ENCODE measurements at regions not wholly inside any gene's neighbourhood (a gene's known extent, or its start where the extent isn't known, plus 50 kb on each side); places are given as distances from the start of the nearest gene placed in this dataset.

- Histone ChIP-seq H3K4me3 (no peak overlapping the region), H3K27me3 (ENCODE audit: insufficient read depth, low read depth) (peaks cover 97% of the 10 kb centered on the region), H3K9me3 (ENCODE audit: insufficient read depth, low read depth) (no peaks in the 10 kb centered on the region), H3F3A (ENCODE audit: insufficient read depth, low read depth) (no peaks in the 10 kb centered on the region), H4K20me1 (ENCODE audit: insufficient read depth) (no peaks in the 10 kb centered on the region), H3K36me3 (ENCODE audit: low read depth) (no peaks in the 10 kb centered on the region), H2AFZ (no peak overlapping the region), H3K79me2 (ENCODE audit: low read depth) (no peaks in the 10 kb centered on the region), H3K27ac (no peak overlapping the region), H3K4me1 (replicated peaks; ENCODE audit: insufficient read depth) (no peaks in the 10 kb centered on the region), H3K4me2 (no peak overlapping the region), H3K9me2 (ENCODE audit: insufficient read depth) (no peaks in the 10 kb centered on the region)
- BruUV-seq (replicated peaks) = no TSS peak
- intact Hi-C loops (cut with micrococcal nuclease; ENCODE audit: unreplicated experiment) = no loop called here
- no peak for DNase-seq
- ChIA-PET POLR2A (ENCODE audit: unreplicated experiment) (no interaction called here), CTCF (no interaction called here)
- TF ChIP-seq CTCF (conservative IDR thresholded peaks at IDR 0.05) (no peak), EZH2 (IDR thresholded peaks at IDR 0.05; ENCODE audit: low read depth) (no peak)
Measured at GRCh38 chr6:167474725-167475124, 149.8 kb downstream of the TTLL2 start.

GRCh38 chr6:167475947-167476346, 151.1 kb downstream of the TTLL2 start:
- H3K4me3 ChIP-seq = no peak overlapping the region
- ChIA-PET CTCF (no interaction called here), POLR2A (ENCODE audit: unreplicated experiment) (no interaction called here)
- no peaks in the 10 kb centered on the region for H3K36me3 ChIP-seq (ENCODE audit: low read depth)
- TF ChIP-seq EZH2 (IDR thresholded peaks at IDR 0.05; ENCODE audit: low read depth) = no peak
- no peak for TF ChIP-seq CTCF (conservative IDR thresholded peaks at IDR 0.05)
- no peaks in the 10 kb centered on the region for H3K4me1 ChIP-seq (replicated peaks; ENCODE audit: insufficient read depth)
- intact Hi-C loops (cut with micrococcal nuclease; ENCODE audit: unreplicated experiment) = no loop called here
- H3K27ac ChIP-seq = no peak overlapping the region
- H3K9me3 ChIP-seq (ENCODE audit: insufficient read depth, low read depth) = no peaks in the 10 kb centered on the region
- H3K4me2 ChIP-seq = no peak overlapping the region
- H4K20me1 ChIP-seq (ENCODE audit: insufficient read depth) = no peaks in the 10 kb centered on the region
- DNase-seq = no peak
- no peaks in the 10 kb centered on the region for H3K79me2 ChIP-seq (ENCODE audit: low read depth)
- no peaks in the 10 kb centered on the region for H3F3A ChIP-seq (ENCODE audit: insufficient read depth, low read depth)
- H3K9me2 ChIP-seq (ENCODE audit: insufficient read depth) = no peaks in the 10 kb centered on the region
- peaks cover 95% of the 10 kb centered on the region for H3K27me3 ChIP-seq (ENCODE audit: insufficient read depth, low read depth)
- no peak overlapping the region for H2AFZ ChIP-seq
- no TSS peak for BruUV-seq (replicated peaks)

- POLR2A ChIA-PET (ENCODE audit: unreplicated experiment) = no interaction called here
- H3K9me3 ChIP-seq (ENCODE audit: insufficient read depth, low read depth) = no peaks in the 10 kb centered on the region
- no peaks in the 10 kb centered on the region for H3K4me1 ChIP-seq (replicated peaks; ENCODE audit: insufficient read depth)
- no peaks in the 10 kb centered on the region for H3F3A ChIP-seq (ENCODE audit: insufficient read depth, low read depth)
- no peaks in the 10 kb centered on the region for H3K36me3 ChIP-seq (ENCODE audit: low read depth)
- no peak overlapping the region for H2AFZ ChIP-seq
- H3K4me2 ChIP-seq = no peak overlapping the region
- H4K20me1 ChIP-seq (ENCODE audit: insufficient read depth) = no peaks in the 10 kb centered on the region
- CTCF ChIA-PET = no interaction called here
- H3K4me3 ChIP-seq = no peak overlapping the region
- no peak overlapping the region for H3K27ac ChIP-seq
- no peaks in the 10 kb centered on the region for H3K9me2 ChIP-seq (ENCODE audit: insufficient read depth)
- H3K27me3 ChIP-seq (ENCODE audit: insufficient read depth, low read depth) = peaks cover 88% of the 10 kb centered on the region
- no peaks in the 10 kb centered on the region for H3K79me2 ChIP-seq (ENCODE audit: low read depth)
- TF ChIP-seq EZH2 (IDR thresholded peaks at IDR 0.05; ENCODE audit: low read depth) (no peak), CTCF (conservative IDR thresholded peaks at IDR 0.05) (no peak)
- no peak for DNase-seq
- intact Hi-C loops (cut with micrococcal nuclease; ENCODE audit: unreplicated experiment) = no loop called here
- BruUV-seq (replicated peaks) = no TSS peak
Measured at GRCh38 chr6:167476844-167477595, 152.1 kb downstream of the TTLL2 start.

All from PC-9 (cell line).